ENCODE measurements at regions not wholly inside any gene's neighbourhood (a gene's known extent, or its start where the extent isn't known, plus 50 kb on each side); places are given as distances from the start of the nearest gene placed in this dataset.

- Histone ChIP-seq H3K27me3 (ENCODE audit: control insufficient read depth in 2 of 2, insufficient read depth in 2 of 2, low read length in 2 of 2) (no peaks in the 10 kb centered on the region), H3K9ac (ENCODE audit: insufficient read depth, low read length, poor library complexity, severe bottlenecking) (no peak overlapping the region), H3K4me3 (replicated peaks in 1 of 3; ENCODE audit: low read depth in 2 of 3, low read length in 3 of 3) (no peak overlapping the region), H3K4me1 (ENCODE audit: control insufficient read depth in 1 of 2, insufficient read depth in 2 of 2, low read length in 2 of 2) (no peaks in the 10 kb centered on the region), H3K27ac (ENCODE audit: low read depth in 1 of 2, low read length in 2 of 2) (no peak overlapping the region), H3K4me2 (replicated peaks; ENCODE audit: extremely low read depth, low read length, poor library complexity, severe bottlenecking) (no peak overlapping the region), H3K9me3 (replicated peaks in 1 of 2; ENCODE audit: control insufficient read depth in 1 of 2, insufficient read depth in 1 of 2, low read length in 2 of 2) (peaks cover 5% of the 10 kb centered on the region in 2 donors), H3K36me3 (replicated peaks in 1 of 2; ENCODE audit: control insufficient read depth in 1 of 2, insufficient read depth in 2 of 2, low read length in 2 of 2) (no peaks in the 10 kb centered on the region), H2AFZ (ENCODE audit: insufficient read depth, low read depth, low read length, poor library complexity, severe bottlenecking) (no peak overlapping the region), H4K20me1 (ENCODE audit: insufficient read depth, low read length) (no peaks in the 10 kb centered on the region), H3K79me2 (ENCODE audit: insufficient read depth, low read length) (no peaks in the 10 kb centered on the region)
- H3K36me3 Mint-ChIP-seq = no peaks in the 10 kb centered on the region
- no peaks in the 10 kb centered on the region for H3K4me1 Mint-ChIP-seq
- DNase-seq = no peak
- H3K27ac Mint-ChIP-seq = no peak overlapping the region
- peaks cover 0 to 2% (median 0%) of the 10 kb centered on the region in 3 donors for H3K27me3 Mint-ChIP-seq (ENCODE audit: low read depth in 3 of 3)
- TF ChIP-seq CTCF (IDR thresholded peaks at IDR 0.05) = no peak
- H3K9me3 Mint-ChIP-seq = peaks cover 0 to 5% (median 2%) of the 10 kb centered on the region in 7 donors
- no peak overlapping the region for H3K4me3 Mint-ChIP-seq
- intact Hi-C loops (cut with micrococcal nuclease) = no loop called here
Observed at GRCh38 chr4:34824515-34824914, 1419.8 kb downstream of the ARAP2 start.

GRCh38 chr4:34826660-34827059 is 1417.7 kb downstream of the ARAP2 start:
- Histone ChIP-seq H4K20me1 (ENCODE audit: insufficient read depth, low read length) (no peaks in the 10 kb centered on the region), H3K4me3 (replicated peaks in 1 of 3; ENCODE audit: low read depth in 2 of 3, low read length in 3 of 3) (no peak overlapping the region), H3K36me3 (replicated peaks in 1 of 2; ENCODE audit: control insufficient read depth in 1 of 2, insufficient read depth in 2 of 2, low read length in 2 of 2) (no peaks in the 10 kb centered on the region), H2AFZ (ENCODE audit: insufficient read depth, low read depth, low read length, poor library complexity, severe bottlenecking) (no peak overlapping the region), H3K27me3 (ENCODE audit: control insufficient read depth in 2 of 2, insufficient read depth in 2 of 2, low read length in 2 of 2) (no peaks in the 10 kb centered on the region), H3K9ac (ENCODE audit: insufficient read depth, low read length, poor library complexity, severe bottlenecking) (no peak overlapping the region), H3K27ac (ENCODE audit: low read depth in 1 of 2, low read length in 2 of 2) (no peak overlapping the region), H3K79me2 (ENCODE audit: insufficient read depth, low read length) (no peaks in the 10 kb centered on the region), H3K4me2 (replicated peaks; ENCODE audit: extremely low read depth, low read length, poor library complexity, severe bottlenecking) (no peak overlapping the region), H3K4me1 (ENCODE audit: control insufficient read depth in 1 of 2, insufficient read depth in 2 of 2, low read length in 2 of 2) (no peaks in the 10 kb centered on the region), H3K9me3 (replicated peaks in 1 of 2; ENCODE audit: control insufficient read depth in 1 of 2, insufficient read depth in 1 of 2, low read length in 2 of 2) (peaks cover 5% of the 10 kb centered on the region in 2 donors)
- no peak overlapping the region for H3K27ac Mint-ChIP-seq
- no peaks in the 10 kb centered on the region for H3K36me3 Mint-ChIP-seq
- H3K4me3 Mint-ChIP-seq = no peak overlapping the region
- H3K9me3 Mint-ChIP-seq = peaks cover 0 to 5% (median 2%) of the 10 kb centered on the region in 7 donors
- peaks cover 0 to 2% (median 0%) of the 10 kb centered on the region in 3 donors for H3K27me3 Mint-ChIP-seq (ENCODE audit: low read depth in 3 of 3)
- TF ChIP-seq CTCF (IDR thresholded peaks at IDR 0.05) = no peak
- H3K4me1 Mint-ChIP-seq = no peaks in the 10 kb centered on the region
- WGBS (ENCODE audit: insufficient coverage) = 96% methylated on average over 3 of the region's 5 CpGs
- no peak for DNase-seq
- intact Hi-C loops (cut with micrococcal nuclease) = no loop called here
